ENCODE measurements at regions not wholly inside any gene's neighbourhood (a gene's known extent, or its start where the extent isn't known, plus 50 kb on each side); places are given as distances from the start of the nearest gene placed in this dataset.

DNA sequence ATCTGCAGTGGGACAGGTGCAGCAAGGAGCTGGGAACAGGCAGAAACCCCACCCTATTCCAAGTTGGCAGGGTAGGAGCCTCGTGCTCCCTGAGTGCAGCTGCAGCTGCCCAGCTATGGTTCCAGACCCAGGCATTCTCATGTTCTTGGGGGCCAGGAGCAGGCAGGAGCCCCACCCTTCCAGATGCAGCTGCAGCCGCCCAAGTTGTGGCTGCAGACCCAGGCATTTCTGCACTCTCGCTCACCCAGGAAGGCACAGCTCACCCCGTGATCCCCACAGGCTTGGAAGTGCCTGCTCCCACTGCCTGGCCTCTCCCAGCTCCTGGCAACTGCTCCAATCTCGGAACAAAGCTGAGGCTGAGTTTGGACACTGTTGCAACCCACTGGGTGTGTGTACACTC lies 275.8 kb upstream of the ADRA1B start:
- TF ChIP-seq, protein P1, sequence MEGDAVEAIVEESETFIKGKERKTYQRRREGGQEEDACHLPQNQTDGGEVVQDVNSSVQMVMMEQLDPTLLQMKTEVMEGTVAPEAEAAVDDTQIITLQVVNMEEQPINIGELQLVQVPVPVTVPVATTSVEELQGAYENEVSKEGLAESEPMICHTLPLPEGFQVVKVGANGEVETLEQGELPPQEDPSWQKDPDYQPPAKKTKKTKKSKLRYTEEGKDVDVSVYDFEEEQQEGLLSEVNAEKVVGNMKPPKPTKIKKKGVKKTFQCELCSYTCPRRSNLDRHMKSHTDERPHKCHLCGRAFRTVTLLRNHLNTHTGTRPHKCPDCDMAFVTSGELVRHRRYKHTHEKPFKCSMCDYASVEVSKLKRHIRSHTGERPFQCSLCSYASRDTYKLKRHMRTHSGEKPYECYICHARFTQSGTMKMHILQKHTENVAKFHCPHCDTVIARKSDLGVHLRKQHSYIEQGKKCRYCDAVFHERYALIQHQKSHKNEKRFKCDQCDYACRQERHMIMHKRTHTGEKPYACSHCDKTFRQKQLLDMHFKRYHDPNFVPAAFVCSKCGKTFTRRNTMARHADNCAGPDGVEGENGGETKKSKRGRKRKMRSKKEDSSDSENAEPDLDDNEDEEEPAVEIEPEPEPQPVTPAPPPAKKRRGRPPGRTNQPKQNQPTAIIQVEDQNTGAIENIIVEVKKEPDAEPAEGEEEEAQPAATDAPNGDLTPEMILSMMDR (IDR thresholded peaks at IDR 0.05) = no peak
- no peak for TF ChIP-seq POLR2A (IDR thresholded peaks at IDR 0.05)

All from uterus (tissue), 2 donors.